H1 (cell line): ENCODE measurements at regions not wholly inside any gene's neighbourhood (a gene's known extent, or its start where the extent isn't known, plus 50 kb on each side); places are given as distances from the start of the nearest gene placed in this dataset.

Source experiments
- CTCF ChIA-PET: fragments of 300-600 bp; sonication (Branson Sonifier 250); formaldehyde crosslinking; loops from one replicate; lab custom pipeline; 2021; ENCODE audit not compliant: partially characterized antibody; lab: Charles Lee
- POLR2A ChIA-PET: fragments of 300-600 bp; sonication (Branson Sonifier 250); formaldehyde crosslinking; loops from one replicate; lab custom pipeline; 2021; ENCODE audit warnings: inconsistent platforms; ENCODE audit not compliant: partially characterized antibody; lab: Charles Lee
- DNase-seq, 2 experiments: peaks; one replicate each; pipeline versions ENCODE4 v3.0.0 to v3.0.0-alpha.2; 2010 to 2022; ENCODE audit warnings: low spot score in 2 of 2, low read depth in 1 of 2, mixed read lengths in 1 of 2
- FAIRE-seq: peaks from 2 replicates; lab custom pipeline; 2011; peaks lifted over from hg19 to GRCh38; lab: Jason Lieb, UNC
- H2AFZ ChIP-seq: 2 replicates; pipeline ENCODE4 v1.8.1; 2012; ENCODE audit warnings: low read length, inconsistent platforms
- H2AK5ac ChIP-seq: 2 replicates; pipeline ENCODE4 v1.6.1; 2013; ENCODE audit warnings: low read depth, low read length
- H2BK120ac ChIP-seq: replicated peaks from 2 replicates; pipeline ENCODE3; 2013; ENCODE audit warnings: low read depth, low read length, inconsistent platforms
- H2BK12ac ChIP-seq: 2 replicates; pipeline ENCODE4 v1.6.1; 2013; ENCODE audit warnings: low read depth, low read length
- H2BK15ac ChIP-seq: 2 replicates; pipeline ENCODE4 v1.6.1; 2013; ENCODE audit warnings: low read length
- H2BK20ac ChIP-seq: 2 replicates; pipeline ENCODE4 v1.6.1; 2013; ENCODE audit warnings: low read length
- H2BK5ac ChIP-seq: 2 replicates; pipeline ENCODE4 v1.6.1; 2013; ENCODE audit warnings: low read depth, low read length
- H3K14ac ChIP-seq: 2 replicates; pipeline ENCODE4 v1.6.1; 2013; ENCODE audit warnings: inconsistent platforms; ENCODE audit not compliant: insufficient read length
- H3K18ac ChIP-seq: 2 replicates; pipeline ENCODE4 v1.6.1; 2013; ENCODE audit warnings: low read length; ENCODE audit errors: extremely low read depth
- H3K23ac ChIP-seq: 2 replicates; pipeline ENCODE4 v1.6.1; 2013; ENCODE audit warnings: inconsistent platforms; ENCODE audit not compliant: insufficient read length
- H3K23me2 ChIP-seq: 2 replicates; pipeline ENCODE4 v1.6.1; 2013; ENCODE audit warnings: low read depth, low read length
- H3K27ac ChIP-seq: 2 replicates; pipeline ENCODE4 v1.6.1; 2011; ENCODE audit warnings: low read depth, low read length, inconsistent platforms
- H3K27me3 ChIP-seq, 4 experiments: replicated peaks in 1 of 4; 1 replicate in 1 of 4; 2 replicates in 3 of 4; pipeline versions ENCODE4 v1.6.1 to v1.8.1; 2011 to 2013; ENCODE audit warnings: low read length in 3 of 4, mild to moderate bottlenecking in 3 of 4, inconsistent platforms in 2 of 4, mixed read lengths in 2 of 4, moderate library complexity in 1 of 4; ENCODE audit not compliant: control insufficient read depth in 3 of 4, insufficient read depth in 3 of 4; ENCODE audit errors: extremely low read depth in 1 of 4
- H3K36me3 ChIP-seq, 4 experiments: 2 replicates each; pipeline versions ENCODE4 v1.6.1 to v1.8.1; 2011 to 2013; ENCODE audit warnings: mild to moderate bottlenecking in 4 of 4, low read length in 3 of 4, moderate library complexity in 2 of 4, control low read depth in 1 of 4, inconsistent platforms in 1 of 4; ENCODE audit not compliant: insufficient read depth in 4 of 4, control insufficient read depth in 2 of 4
- H3K4ac ChIP-seq: replicated peaks from 2 replicates; pipeline ENCODE3; 2013; ENCODE audit warnings: low read length, low read depth, mixed read lengths, inconsistent platforms; ENCODE audit not compliant: insufficient read length
- H3K4me1 ChIP-seq, 4 experiments: replicated peaks in 1 of 4; 1 replicate in 1 of 4; 2 replicates in 3 of 4; pipeline versions ENCODE4 v1.6.1 to v1.8.1; 2011 to 2013; ENCODE audit warnings: low read length in 3 of 4, inconsistent platforms in 2 of 4, mixed read lengths in 1 of 4; ENCODE audit not compliant: insufficient read depth in 4 of 4, control insufficient read depth in 3 of 4
- H3K4me2 ChIP-seq, 2 experiments: 2 replicates each; pipeline versions ENCODE4 v1.6.1 to v1.8.1; 2011 to 2013; ENCODE audit warnings: low read depth in 2 of 2, low read length in 2 of 2, control low read depth in 1 of 2, inconsistent platforms in 1 of 2, mild to moderate bottlenecking in 1 of 2; ENCODE audit not compliant: insufficient read depth in 1 of 2
- H3K4me3 ChIP-seq, 4 experiments: fragments of 200-600, 300-600 bp in 1 of 4; sonication (generic), shearing (Covaris generic), sonication (Bioruptor Twin) in 1 of 4; 2 replicates each; pipeline versions ENCODE4 v1.5.1 to v1.8.1; 2011 to 2016; ENCODE audit warnings: low read length in 4 of 4, low read depth in 3 of 4, control low read depth in 2 of 4, inconsistent platforms in 2 of 4, mild to moderate bottlenecking in 2 of 4, mixed read lengths in 1 of 4, moderate library complexity in 1 of 4; ENCODE audit not compliant: insufficient read depth in 2 of 4; ENCODE audit errors: extremely low read depth in 1 of 4
- H3K56ac ChIP-seq: replicated peaks from 2 replicates; pipeline ENCODE3; 2013; ENCODE audit warnings: low read depth, mild to moderate bottlenecking, mixed read lengths, low read length, inconsistent platforms; ENCODE audit not compliant: insufficient read length
- H3K79me1 ChIP-seq: 2 replicates; pipeline ENCODE4 v1.6.1; 2013; ENCODE audit warnings: low read depth, low read length, control low read depth
- H3K79me2 ChIP-seq, 2 experiments: 2 replicates each; pipeline versions ENCODE4 v1.6.1 to v1.8.1; 2012 to 2013; ENCODE audit warnings: low read length in 2 of 2, mild to moderate bottlenecking in 2 of 2, inconsistent platforms in 1 of 2; ENCODE audit not compliant: insufficient read depth in 2 of 2, control insufficient read depth in 1 of 2
- H3K9ac ChIP-seq, 4 experiments: replicated peaks in 1 of 4; 1 replicate in 1 of 4; 2 replicates in 3 of 4; pipeline versions ENCODE4 v1.6.1 to v1.8.1; 2011 to 2013; ENCODE audit warnings: low read depth in 3 of 4, low read length in 3 of 4, control low read depth in 2 of 4, mild to moderate bottlenecking in 2 of 4, moderate library complexity in 2 of 4, inconsistent platforms in 1 of 4; ENCODE audit errors: extremely low read depth in 1 of 4
- H3K9me3 ChIP-seq, 2 experiments: 2 replicates each; pipeline versions ENCODE4 v1.6.1 to v1.8.1; 2012 to 2013; ENCODE audit warnings: mild to moderate bottlenecking in 2 of 2, moderate library complexity in 2 of 2, control low read depth in 1 of 2, inconsistent platforms in 1 of 2, low read depth in 1 of 2, low read length in 1 of 2, mixed read lengths in 1 of 2; ENCODE audit not compliant: insufficient read depth in 2 of 2
- H4K20me1 ChIP-seq, 2 experiments: replicated peaks in 1 of 2; 2 replicates each; pipeline versions ENCODE3 to v1.8.1; 2011 to 2013; ENCODE audit warnings: inconsistent platforms in 2 of 2, low read length in 2 of 2, mild to moderate bottlenecking in 1 of 2; ENCODE audit not compliant: insufficient read depth in 2 of 2, control insufficient read depth in 1 of 2
- H4K5ac ChIP-seq: 2 replicates; pipeline ENCODE4 v1.6.1; 2013; ENCODE audit warnings: low read length, low read depth, mixed read lengths, inconsistent platforms; ENCODE audit not compliant: insufficient read length
- H4K8ac ChIP-seq: 2 replicates; pipeline ENCODE4 v1.8.0; 2013; ENCODE audit warnings: mild to moderate bottlenecking, moderate library complexity, low read length, inconsistent platforms; ENCODE audit not compliant: insufficient read depth; ENCODE audit errors: extremely low read depth
- H4K91ac ChIP-seq: replicated peaks from 2 replicates; pipeline ENCODE3; 2013; ENCODE audit warnings: low read length, mixed read lengths, inconsistent platforms; ENCODE audit not compliant: insufficient read length
- ATF2 ChIP-seq: IDR thresholded peaks from 2 replicates; pipeline ENCODE4 v1.6.1; 2012; ENCODE audit warnings: low read length, inconsistent platforms
- CHD1 ChIP-seq: IDR thresholded peaks from 2 replicates; pipeline ENCODE4 v1.6.1; 2012; ENCODE audit warnings: low read depth, low read length, improper control_type of control experiment
- CHD2 ChIP-seq: IDR thresholded peaks from 2 replicates; pipeline ENCODE4 v1.6.1; 2012; ENCODE audit warnings: low read length, improper control_type of control experiment
- KDM1A ChIP-seq: fragments of 200-600, 300-600 bp; sonication (generic); IDR thresholded peaks from 2 replicates; pipeline ENCODE4 v1.7.1; 2016; ENCODE audit warnings: mild to moderate bottlenecking, low read length, borderline replicate concordance
- MAFK ChIP-seq: IDR thresholded peaks from 2 replicates; pipeline ENCODE4 v1.6.1; 2012; ENCODE audit warnings: low read depth, mild to moderate bottlenecking, improper control_type of control experiment, low read length
- POU5F1 ChIP-seq: IDR thresholded peaks from 2 replicates; pipeline ENCODE4 v1.6.1; 2011; ENCODE audit warnings: low read depth, mild to moderate bottlenecking, low read length, moderate library complexity
- RBBP5 ChIP-seq: IDR thresholded peaks from 2 replicates; pipeline ENCODE4 v1.7.1; 2012; ENCODE audit warnings: low read depth, mild to moderate bottlenecking, inconsistent platforms, low read length, moderate library complexity, borderline replicate concordance
- RXRA ChIP-seq: IDR thresholded peaks from 2 replicates; pipeline ENCODE4 v1.6.1; 2011; ENCODE audit warnings: low read depth, mild to moderate bottlenecking, low read length, moderate library complexity; ENCODE audit not compliant: insufficient read depth
- TAF7 ChIP-seq: optimal IDR thresholded peaks from 2 replicates; pipeline ENCODE3; 2011; ENCODE audit warnings: low read depth, mild to moderate bottlenecking, inconsistent platforms, low read length, moderate library complexity, borderline replicate concordance
- ZNF274 ChIP-seq: IDR thresholded peaks from 2 replicates; pipeline ENCODE4 v1.7.0; 2012; ENCODE audit warnings: low read length, borderline replicate concordance; ENCODE audit errors: extremely low read depth
- WGBS, 2 experiments: shearing (Covaris generic) in 1 of 2; methylation state at CpG; one replicate each; pipeline versions ENCODE4 v1.1.6 to v1.1.7; 2013 to 2015; ENCODE audit warnings: low lambda C conversion rate in 2 of 2, mixed read lengths in 2 of 2, inconsistent platforms in 1 of 2, low coverage in 1 of 2, missing lambda C conversion rate in 1 of 2; ENCODE audit not compliant: insufficient replicate concordance in 2 of 2, insufficient coverage in 1 of 2, insufficient read length in 1 of 2; ENCODE audit errors: extremely low coverage in 1 of 2, missing lambda C conversion rate in 1 of 2; 5-methylcytosine and 5-hydroxymethylcytosine counted together

DNA sequence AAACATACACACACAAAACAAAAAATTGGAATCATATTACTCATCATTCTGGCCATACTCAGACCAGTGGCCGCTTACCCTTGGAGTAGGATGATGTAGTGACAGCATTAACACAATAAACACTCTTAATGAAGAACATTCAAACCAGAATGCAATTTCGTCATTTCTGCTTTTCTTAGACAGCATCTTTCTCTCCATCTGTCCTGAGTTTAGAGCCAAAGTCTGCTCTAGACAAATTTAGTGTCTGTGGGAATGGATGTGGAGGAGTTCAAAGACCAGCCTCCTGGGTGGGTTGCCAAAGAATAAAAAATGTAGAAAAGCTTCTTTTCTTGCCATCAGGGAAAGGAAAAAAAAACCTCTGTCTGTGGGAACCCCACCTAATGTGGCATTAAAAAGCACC, 212.4 kb upstream of the POU1F1 start:
- no peak overlapping the region for H3K18ac ChIP-seq
- H3K4ac ChIP-seq, result no peak overlapping the region
- no peak overlapping the region for H2BK120ac ChIP-seq
- no peaks in the 10 kb centered on the region for H3K23me2 ChIP-seq
- no peak overlapping the region for H3K14ac ChIP-seq
- H3K9ac ChIP-seq, result no peak overlapping the region
- WGBS, 2 experiments, result 87% methylated on average over 2 of the region's 2 CpGs; no CpG with 5 or more reads in 1 of the 2 experiments
- no peaks in the 10 kb centered on the region for H3K4me1 ChIP-seq
- DNase-seq, result no peak
- POLR2A ChIA-PET, result no interaction called here
- CTCF ChIA-PET, result interaction anchor here (0.5 kb wide), 1 partner anchor 93 kb away, joined by 3 read pairs; no protein-coding TSS in a partner anchor
- no peak overlapping the region for H2AFZ ChIP-seq
- no peak overlapping the region for H3K4me2 ChIP-seq
- H3K9me3 ChIP-seq, result no peaks in the 10 kb centered on the region
- H4K91ac ChIP-seq, result no peak overlapping the region
- no peaks in the 10 kb centered on the region for H3K36me3 ChIP-seq
- H2BK12ac ChIP-seq, result no peak overlapping the region
- no peak overlapping the region for H3K56ac ChIP-seq
- no peak overlapping the region for H3K23ac ChIP-seq
- no peak overlapping the region for H2AK5ac ChIP-seq
- H4K8ac ChIP-seq, result no peak overlapping the region
- no peaks in the 10 kb centered on the region for H4K20me1 ChIP-seq
- no peak overlapping the region for H3K4me3 ChIP-seq
- H2BK5ac ChIP-seq, result no peak overlapping the region
- H2BK20ac ChIP-seq, result no peak overlapping the region
- no peaks in the 10 kb centered on the region for H3K79me1 ChIP-seq
- H3K27ac ChIP-seq, result no peak overlapping the region
- no peak overlapping the region for H4K5ac ChIP-seq
- H3K79me2 ChIP-seq, result no peaks in the 10 kb centered on the region
- H3K27me3 ChIP-seq, result peaks cover 0 to 1% (median 0%) of the 10 kb centered on the region in 4 experiments; a peak in 1 of 7 replicates
- no peak for FAIRE-seq
- no peak overlapping the region for H2BK15ac ChIP-seq
- no peak for TF ChIP-seq CHD1
- TF ChIP-seq POU5F1, result no peak
- no peak for TF ChIP-seq ZNF274
- TF ChIP-seq ATF2, result no peak
- TF ChIP-seq CHD2, result no peak
- no peak for TF ChIP-seq RBBP5
- TF ChIP-seq TAF7, result no peak
- TF ChIP-seq RXRA, result no peak
- no peak for TF ChIP-seq MAFK
- no peak for TF ChIP-seq KDM1A
